GM21737 (cell line): ENCODE measurements at regions not wholly inside any gene's neighbourhood (a gene's known extent, or its start where the extent isn't known, plus 50 kb on each side); places are given as distances from the start of the nearest gene placed in this dataset.

ENCODE experiments used
- ATAC-seq: cut with Tn5 transposase; IDR thresholded peaks from one replicate; pipeline ENCODE4 v1.9.1; 2021; ENCODE audit warnings: mild to moderate bottlenecking, moderate library complexity; ENCODE audit not compliant: unreplicated experiment

DNA sequence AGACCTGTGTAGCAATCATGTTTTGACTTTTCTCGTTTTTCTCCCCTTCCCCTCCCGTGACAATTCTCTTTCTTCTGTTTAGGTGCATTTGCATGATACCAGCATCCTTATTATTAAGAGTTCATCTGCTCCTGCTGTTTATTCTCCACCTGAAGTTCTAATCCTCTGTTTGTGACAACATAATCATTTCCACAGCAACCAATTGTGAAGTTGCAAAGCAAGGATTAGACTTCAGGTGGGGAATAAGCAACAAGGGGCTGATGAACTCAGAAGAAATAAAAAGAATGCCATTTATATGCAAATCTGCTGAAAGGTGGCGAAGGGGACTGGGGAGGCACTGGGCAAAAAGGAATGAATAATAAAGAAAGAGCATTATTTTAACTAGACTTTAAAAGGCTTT is 124.8 kb upstream of the LINC00305 start:
- ATAC-seq: no peak

DNA sequence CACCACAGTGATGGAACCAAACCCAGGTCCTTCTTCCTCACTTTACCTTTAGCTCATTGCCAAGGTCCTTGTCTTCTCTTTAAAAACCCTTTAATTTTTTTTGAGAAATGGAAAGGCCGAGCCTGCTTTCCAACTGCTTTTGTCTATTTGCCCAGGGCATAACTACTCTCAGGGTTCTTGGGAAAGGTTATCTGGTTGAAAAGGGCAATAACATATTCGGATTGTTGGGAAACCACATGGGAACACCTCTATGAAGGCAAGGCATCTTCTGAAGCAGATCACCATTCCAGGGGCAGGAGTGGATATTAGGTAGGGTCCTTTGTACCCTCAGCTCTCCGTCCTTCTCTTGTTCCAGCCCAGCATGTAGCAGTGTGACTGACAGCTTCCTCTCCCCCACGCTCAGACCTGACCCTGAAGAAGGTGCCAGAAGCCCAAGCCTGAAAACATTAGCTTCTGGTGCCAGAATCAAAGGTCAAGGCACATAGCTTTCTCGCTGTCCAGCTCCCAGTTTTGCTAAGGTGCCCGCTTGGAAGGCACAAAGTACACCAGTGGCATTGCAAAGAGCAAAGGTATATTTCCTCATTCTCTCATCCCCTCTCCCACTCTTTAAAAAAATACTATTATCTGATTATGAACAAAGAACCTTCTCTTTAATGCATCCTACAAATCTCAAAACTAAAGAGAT is 123.2 kb upstream of the LINC00305 start:
- ATAC-seq: no peak

DNA sequence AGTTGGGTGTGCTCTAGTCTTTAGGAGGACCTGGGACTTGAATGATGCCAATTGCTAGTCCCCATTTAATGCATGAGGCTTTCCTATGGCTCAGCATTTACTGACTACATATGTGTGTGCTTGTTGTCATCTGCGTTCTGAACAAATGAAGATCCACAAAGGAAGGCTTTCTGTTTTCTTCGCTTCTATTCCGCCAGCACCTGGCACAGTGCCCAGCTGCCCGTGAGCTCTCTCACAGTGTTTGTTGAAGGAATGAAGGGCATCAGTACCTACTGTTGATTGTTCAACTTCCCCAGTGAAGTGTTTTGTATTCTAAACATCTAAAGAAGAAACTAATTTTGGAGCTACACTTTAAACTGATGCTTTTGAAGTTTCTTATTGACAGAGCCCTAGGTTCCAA is 122.4 kb upstream of the LINC00305 start:
- no peak for ATAC-seq

DNA sequence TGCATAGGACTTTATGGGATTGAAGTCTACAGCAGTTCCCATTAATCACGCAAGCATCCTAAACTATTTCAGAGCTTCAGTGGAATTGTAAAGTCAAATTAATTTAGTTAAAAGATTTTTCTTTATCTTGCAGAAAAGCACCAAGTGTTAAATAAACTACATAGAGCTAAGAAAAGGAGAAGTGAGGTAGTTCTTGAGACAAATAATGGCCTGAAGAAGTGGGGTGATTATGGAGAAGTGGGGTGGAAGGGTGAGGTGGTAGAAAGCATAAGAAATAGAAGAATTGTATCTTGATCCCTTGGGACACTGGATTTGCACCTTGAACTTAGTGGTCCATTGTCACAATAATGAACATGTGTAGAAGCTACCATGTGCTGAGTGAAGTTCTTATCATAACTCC is 121.7 kb upstream of the LINC00305 start:
- ATAC-seq: no peak

DNA sequence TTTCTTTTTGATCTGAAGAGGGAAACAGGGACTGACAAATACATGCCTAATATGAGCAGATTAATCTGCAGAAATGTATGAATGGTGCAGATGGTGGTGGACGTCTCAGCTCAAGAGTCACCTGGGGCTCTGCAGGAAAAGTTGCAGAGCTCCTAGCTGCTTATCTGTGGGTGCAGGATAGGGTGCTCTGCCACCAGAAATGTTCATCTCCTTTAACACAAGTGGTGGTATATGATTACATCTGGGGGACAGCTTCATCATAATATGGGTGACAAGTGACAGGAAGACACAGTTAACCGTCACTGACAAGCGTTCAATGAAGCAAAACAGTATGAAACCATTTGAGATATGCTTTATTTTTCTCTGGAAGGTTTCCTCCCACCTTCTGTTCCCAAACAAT is 121.2 kb upstream of the LINC00305 start:
- no peak for ATAC-seq

DNA sequence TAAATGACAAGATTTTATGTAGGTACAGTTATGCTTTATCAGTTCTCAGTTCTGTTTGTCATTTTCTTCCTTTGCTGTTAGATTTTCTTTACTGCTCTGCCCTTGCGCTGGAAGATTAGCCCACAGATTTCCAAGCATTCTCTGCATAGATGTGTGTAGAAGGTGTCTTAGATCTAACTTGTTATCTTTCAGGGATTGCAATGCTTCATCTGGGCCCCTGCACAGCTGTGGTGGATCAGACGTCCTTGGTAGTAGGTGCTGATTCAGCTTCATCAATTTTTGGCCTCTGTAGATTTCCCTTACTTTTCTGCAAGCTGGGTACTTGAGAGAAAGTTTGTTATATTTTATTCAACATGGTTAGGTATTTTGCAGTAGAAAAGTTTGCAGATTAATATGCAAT is 115.3 kb upstream of the LINC00305 start:
- ATAC-seq: no peak

DNA sequence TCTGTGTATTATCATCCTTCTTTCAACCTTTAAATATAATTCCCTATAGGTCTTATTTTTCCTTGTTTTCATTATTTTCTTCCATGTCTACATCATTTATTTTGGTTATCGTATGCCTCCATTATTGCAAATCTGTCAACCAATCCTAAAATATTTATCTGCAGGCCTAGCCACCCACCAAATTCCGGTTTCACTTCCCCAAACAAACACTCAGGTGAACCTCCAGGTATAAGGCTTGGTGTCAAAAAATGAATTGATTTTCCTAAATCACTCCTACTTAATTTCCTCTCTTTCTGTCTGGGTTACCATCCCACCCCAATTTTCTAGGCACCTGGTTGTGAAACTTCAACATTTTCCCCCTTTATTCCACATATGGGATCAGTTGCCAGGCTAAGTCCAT is 111.9 kb upstream of the LINC00305 start:
- ATAC-seq: no peak

DNA sequence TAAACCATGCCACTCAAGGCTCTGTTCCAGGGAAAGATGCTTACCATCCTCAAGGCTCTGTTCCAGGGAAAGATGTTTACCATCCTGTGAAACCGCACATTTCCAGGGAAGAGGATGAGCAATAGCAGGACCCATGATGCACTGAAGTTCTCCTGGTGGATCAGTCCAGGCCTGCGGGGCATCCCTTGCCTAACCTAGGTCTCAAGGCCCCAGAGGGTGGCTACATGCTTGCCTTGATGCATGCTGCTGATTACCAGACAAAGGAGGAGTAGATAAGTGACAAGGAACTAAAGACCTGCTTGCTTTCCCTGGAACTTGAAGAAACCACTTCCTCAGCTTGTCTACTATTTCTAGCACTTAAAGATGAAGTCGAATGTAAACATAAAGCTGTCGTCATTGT is 111.0 kb upstream of the LINC00305 start:
- ATAC-seq: no peak

DNA sequence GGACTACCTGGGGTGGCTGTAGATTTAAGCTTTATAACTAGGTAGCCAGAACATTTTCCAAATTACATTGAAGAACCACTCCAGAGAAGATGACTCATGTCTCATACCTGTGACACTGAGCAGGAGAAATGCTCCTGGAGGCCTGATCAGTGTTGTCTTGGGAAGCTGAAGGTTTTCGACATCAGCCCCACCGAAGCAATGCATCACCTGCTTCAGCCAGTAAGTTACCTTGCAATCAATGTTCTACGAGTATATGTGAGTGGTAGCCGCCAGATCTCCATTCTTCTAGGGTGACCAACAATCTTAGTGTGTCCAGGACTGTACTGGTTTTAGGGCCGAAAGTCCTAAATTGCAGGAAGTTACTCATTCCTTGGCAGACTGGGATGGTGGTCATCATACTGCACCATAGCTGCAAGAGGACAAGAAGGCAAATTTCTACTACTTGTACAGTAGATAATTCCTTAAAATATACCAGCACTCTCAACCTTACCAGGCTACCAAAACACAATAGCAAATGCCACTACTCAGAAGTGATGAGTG is 109.3 kb upstream of the LINC00305 start:
- ATAC-seq: no peak

DNA sequence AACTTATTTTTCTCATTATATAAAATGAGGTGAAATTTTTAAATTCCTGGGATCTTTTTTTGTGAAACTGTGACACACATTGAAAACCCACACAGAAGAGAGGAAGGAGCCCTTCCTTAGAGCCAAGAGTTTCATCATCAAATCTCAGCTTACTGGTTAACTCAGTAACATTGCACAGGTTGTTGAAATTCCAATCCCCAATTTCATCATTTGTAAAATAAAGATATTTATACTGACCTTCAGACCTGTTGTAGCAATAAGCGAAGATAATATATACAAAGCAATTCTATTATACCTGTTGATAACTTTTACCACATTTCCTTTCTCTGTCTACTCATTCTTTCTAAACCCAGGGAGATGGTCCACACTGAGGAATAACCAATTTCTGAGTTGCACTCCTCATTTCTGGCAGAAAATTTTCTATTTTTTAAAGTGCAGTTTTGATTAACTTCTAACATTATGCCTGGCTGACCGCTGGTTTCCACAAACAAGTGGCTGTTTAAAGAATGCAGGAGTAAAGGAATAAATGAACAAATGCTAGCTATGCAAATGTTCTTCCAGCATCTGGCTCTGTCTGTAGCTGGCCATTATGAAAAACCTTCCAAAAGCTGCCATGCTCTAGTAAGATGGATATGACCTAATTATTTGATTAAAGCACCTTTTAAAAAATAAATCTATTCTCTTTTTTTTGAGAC is 105.7 kb upstream of the LINC00305 start:
- ATAC-seq: no peak

DNA sequence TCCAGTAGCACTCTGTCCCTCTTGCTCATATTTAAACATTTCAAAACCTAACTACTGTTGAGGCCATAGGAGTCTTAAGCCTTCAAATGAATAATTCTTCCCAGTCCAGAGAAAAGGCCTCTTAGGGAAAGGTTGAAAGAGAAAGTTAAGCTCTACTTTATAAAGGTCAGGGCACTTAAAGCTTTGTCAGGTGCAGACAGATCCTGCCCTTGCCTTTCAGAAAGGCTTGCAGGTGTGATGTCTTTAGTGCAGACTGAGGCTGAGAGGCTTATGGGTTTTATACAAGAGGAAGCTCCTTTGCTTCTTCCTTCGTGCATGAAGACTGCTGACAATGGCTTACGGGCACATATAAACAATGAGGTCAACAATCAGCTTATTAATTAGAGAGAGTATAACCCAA is 105.0 kb upstream of the LINC00305 start:
- no peak for ATAC-seq

DNA sequence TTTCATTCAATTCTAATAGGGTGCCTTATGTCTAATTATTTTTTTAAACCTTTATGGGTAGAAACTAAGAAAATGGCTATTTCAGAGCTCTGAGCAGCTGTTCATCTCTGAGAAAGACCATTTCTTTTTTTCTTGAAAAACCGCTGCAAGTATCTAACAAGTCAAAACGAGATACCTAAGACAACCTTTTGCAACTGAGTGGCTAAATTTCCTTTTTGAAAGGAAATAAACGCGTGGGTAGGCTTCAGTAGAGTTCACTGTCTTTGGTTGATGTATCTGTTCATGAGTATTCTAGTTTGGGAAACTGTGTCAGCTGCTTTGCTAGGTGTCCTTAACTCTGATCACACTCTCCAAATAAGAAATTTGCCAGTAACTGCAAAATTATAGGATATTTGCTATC is 104.3 kb upstream of the LINC00305 start:
- ATAC-seq: no peak

DNA sequence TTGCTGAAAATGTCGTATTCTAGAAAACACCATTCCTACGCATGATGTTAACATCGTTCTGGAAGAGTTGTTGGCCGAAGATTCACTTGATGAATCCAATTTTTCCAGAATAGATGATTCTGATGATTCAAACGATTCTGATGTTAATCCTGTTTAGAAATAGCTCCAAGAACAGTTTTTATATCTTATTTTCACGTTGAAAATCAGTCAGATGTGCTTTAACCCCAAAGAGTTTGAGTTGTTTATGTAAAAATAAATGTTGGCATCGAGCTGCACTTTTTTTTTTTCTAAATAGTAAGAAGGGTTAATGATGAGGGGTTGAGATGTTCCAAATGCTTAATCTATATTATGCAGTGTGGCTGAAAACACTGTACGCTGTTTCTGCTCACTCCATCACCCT is 99.9 kb upstream of the LINC00305 start:
- ATAC-seq: no peak

DNA sequence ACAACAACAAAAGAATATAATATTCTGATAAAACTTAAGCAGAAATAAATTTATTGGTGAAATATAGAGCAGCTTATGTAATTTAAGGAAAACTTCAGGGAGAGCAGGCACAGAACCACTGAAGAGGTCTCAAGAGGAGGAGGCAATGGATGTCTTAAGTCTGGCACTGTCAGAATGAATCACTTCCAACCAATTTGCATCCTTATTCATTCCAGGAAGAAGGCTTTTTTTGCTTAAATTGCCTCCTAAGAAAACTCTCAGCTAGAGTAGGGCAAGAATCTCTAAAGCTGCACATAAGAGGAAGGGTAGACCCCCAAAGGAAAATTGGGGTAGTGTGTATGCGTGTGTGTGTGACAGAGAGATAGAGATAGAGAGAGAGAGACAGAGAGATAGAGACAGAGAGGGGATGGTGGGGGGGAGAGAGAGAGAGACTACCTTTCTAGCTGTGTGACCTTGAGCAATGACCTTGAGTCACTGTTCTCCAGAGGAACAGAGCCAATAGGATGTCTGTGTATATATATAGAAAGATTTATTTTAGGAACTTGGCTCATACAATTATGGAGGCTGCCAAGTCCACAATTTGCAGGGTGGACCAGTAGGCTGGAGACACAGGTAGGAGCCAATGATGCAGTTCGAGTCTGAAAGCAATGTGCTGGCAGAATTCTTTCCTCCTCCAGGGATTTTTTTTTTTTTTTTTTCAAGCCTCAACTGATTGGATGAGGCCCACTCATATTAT is 96.4 kb upstream of the LINC00305 start:
- ATAC-seq: no peak

DNA sequence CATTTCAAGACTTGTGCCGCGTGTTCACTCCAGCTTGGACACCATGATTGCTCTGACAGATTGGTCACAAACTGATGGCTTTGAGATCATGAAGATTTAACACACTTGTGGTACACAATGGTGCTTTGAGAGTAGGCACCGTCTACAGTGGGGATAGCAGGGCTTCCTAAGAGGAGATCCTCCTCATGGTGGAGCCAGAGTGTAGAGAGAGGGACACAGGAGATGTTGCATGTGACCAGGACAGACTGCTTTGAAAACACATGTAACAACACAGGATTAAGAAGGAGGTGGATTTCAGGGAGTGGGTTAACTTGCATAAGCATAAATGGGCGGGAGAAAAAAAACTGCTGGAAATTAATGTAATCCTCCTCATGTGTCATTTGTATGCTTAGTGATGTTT is 95.7 kb upstream of the LINC00305 start:
- ATAC-seq: no peak

DNA sequence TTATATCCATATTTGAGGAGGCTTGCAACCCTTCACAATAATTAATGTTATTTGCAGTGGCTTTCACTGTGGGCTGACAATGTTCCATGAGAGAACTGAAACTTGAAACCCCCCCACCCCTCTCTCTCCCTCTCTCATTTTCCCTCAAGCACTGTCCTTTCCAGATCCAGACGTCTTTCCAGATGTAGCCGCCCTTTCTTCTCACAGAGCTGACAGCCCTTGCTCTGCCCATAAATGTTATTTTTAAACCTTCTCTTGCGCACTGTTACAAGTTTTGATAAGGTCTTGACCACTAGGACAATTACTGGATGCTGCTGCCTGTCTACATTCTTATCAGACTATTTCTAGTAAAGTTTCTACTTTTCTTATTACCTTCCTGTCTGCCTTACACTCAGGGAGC is 91.4 kb upstream of the LINC00305 start:
- ATAC-seq: no peak

DNA sequence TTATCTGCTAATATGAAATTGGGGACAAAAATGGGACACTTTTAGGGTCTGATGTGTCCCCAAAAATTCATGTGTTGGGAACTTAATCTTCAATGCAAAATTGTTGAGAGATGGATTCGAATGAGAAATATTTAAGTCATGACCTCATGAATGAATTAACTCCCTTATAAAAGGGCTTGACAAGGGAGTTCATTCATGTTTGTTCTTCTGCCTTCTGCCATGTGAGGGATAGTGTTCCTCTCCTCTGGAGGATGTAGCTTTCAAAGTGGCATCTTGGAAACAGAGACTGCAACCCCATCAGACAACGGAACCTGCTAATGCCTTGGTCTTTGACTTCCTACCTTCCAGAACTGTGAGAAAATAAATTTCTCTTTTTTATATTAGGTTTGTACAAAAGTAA is 89.2 kb upstream of the LINC00305 start:
- no peak for ATAC-seq

DNA sequence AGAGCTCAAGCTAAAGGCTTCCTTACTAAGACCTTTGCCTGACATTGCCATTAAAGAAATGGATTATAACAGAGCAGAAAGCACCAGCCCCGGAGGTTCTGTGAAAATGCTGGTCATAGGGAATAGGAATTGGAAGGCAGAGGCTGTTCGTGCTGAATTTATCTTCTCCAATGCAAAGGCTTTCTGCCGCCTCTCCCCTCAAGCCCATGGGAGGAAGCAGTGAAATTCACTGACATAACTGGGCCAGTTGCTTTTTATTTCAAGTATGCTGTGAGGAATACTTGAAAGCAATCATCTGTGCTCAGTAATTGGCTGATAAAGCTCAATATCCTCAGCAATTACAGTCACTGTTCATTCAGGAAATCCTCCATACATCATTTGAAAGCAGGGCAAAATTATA is 85.4 kb upstream of the LINC00305 start:
- ATAC-seq: no peak

DNA sequence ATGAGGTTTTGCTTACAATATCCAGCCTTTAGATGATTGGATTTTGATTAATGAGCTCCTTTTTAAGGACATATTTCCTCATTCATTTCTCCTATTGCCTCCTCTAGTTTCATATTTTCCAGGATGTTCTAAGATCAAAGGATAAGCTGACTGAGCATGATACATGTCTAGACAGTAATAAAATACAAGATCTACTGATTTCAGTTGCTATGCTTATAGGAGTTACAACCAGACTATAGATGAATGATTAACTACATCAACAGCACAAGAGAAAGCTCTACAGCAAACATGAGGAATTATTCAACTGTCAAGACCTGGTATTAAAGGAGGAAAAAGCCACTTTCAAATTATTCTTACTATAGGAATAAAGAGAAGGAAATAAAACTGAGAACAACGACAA is 85.0 kb upstream of the LINC00305 start:
- no peak for ATAC-seq

DNA sequence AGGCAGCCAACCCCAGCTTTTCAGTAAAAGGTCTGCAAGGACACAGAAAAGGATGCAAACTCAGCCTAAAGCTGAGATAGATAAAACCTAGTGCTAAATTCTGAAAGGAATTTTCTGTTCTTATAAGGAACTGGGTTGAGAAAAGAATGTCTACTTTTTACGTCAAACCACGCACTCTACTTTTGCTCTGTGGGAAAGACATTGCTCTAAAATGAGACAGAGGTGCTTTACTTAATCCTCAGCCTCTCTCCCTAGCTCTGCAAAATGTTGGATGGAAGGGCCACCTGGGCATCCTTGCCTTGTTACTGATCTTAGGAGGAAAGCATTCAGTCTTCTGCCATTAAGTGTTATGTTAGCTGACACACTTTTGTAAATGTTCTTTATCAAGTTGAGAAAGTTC is 72.1 kb upstream of the LINC00305 start:
- no peak for ATAC-seq

DNA sequence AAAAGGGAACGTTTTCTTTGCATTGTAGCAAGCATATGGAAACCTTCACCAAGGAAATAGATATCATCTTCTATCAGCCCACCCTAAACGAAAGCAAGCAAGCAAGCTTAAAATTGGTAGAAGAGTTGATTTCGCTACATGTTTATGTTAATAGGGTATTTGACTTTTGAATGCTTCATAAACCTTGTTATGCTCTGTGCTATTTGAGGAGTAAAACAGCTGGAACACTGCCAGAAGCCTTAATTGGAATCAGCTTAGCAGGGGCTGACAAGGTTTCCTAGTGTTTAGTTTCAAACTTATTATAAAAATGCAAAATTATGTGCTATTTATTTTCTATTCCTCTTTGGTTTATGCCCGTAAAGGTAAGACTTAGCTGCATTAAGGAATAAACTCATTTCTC is 70.6 kb upstream of the LINC00305 start:
- ATAC-seq: no peak

DNA sequence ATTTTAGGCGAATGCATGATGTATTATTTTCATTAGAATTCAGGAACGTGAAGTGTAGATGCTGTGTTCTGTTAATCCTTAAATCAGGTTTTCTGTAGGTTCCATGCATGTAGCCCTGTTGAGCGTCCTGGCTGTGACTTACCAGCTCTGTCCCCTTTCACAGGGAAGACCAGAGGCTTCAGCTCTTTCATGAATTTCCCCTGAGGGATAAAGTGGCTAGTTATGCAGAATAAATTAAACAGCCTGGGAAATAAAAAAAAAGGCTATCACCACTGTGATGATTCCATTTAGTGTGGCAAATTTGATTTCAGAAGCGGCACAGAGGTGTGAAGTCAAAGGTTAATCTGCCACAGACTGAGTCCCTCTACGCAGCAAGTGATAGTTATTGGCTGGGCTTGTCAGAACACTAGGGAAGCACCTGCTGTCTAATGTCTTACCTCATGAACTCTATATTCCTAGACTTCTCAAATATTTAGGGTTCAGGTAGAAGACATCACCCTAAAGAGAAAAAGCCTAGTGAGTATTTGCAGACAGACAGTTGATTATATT is 61.6 kb upstream of the LINC00305 start:
- no peak for ATAC-seq
